ENCODE measurements at regions not wholly inside any gene's neighbourhood (a gene's known extent, or its start where the extent isn't known, plus 50 kb on each side); places are given as distances from the start of the nearest gene placed in this dataset.

DNA sequence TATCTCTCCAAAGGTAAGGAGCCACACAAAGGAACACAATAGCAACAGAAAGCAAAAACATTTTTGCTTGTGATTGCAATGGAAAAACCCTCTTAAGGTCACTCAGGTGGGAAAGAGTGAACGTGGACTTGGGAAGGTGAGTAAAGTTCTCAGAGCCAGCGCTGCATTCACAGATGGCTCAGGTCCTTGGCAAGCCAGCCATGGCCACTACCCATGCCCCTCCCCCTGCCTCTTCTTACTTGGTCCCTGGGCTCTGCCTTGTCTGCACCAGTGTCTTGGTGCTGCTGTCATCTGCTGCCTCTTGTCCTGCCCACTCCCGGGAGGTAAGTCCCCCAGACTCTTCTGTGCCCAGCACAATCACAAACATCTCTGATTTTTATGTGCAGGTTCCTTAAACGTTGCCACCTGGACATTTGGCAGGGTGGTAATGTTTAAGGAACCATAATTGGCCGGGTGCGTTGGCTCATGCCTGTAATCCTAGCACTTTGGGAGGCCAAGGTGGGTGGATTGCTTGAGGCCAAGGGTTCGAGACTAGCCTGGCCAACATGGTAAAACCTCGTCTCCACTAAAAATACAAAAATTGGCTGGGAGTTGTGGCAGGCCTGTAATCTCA is 74.6 kb downstream of the FEM1C start:
- Mint-ChIP-seq H3K27me3 (peaks cover 32% of the 10 kb centered on the region), H3K9me3 (no peaks in the 10 kb centered on the region), H3K36me3 (no peaks in the 10 kb centered on the region), H3K27ac (no peak overlapping the region), H3K4me3 (no peak overlapping the region), H3K4me1 (no peaks in the 10 kb centered on the region)
- POLR2A ChIA-PET, result no interaction called here
- no peak for ATAC-seq (ENCODE audit: low read depth)
- no peak for DNase-seq

DNA sequence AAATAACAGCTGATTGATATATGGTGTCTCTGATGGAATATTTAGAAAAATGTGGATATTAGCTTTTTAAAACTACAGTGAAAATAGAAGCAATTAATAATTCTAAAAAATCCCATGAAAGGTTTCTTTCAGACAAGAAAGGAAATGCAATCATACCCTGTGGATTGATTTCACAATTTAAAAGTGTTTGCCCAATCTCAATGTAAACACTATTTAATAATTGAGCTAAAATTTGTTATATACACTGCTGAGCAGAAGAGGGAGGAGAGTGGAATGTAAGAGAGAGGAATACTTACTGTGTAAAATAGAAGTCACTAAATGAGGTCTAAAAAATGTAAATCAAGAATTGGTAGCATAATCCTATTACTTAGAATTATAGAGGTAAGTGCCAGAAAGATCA is 76.9 kb downstream of the FEM1C start:
- POLR2A ChIA-PET, result no interaction called here
- H3K36me3 Mint-ChIP-seq, result no peaks in the 10 kb centered on the region
- no peaks in the 10 kb centered on the region for H3K9me3 Mint-ChIP-seq
- no peak overlapping the region for H3K27ac Mint-ChIP-seq
- ATAC-seq (ENCODE audit: low read depth) (no peak), DNase-seq (no peak)
- H3K4me1 Mint-ChIP-seq, result no peaks in the 10 kb centered on the region
- peaks cover 30% of the 10 kb centered on the region for H3K27me3 Mint-ChIP-seq
- H3K4me3 Mint-ChIP-seq, result no peak overlapping the region

DNA sequence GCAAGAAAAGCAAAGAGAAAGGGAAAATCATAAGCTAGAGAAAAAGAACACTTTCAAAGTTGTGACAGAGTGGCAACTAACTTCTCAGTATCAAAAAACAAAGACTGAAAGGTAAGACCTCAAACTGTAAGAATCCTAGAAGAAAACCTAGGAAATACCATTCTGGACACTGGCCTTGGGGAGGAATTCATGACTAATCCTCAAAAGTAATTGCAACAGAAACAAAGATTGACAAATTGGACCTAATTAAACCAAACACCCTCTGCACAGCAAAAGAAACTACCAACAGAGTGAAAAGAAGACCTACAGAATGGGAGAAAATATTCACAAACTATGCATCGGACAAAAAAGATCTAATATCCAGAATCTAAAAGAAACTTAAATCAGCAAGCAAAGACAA is 79.1 kb downstream of the FEM1C start:
- Mint-ChIP-seq H3K27ac (no peak overlapping the region), H3K36me3 (no peaks in the 10 kb centered on the region), H3K9me3 (no peaks in the 10 kb centered on the region), H3K27me3 (peaks cover 33% of the 10 kb centered on the region), H3K4me3 (no peak overlapping the region), H3K4me1 (peaks cover 1% of the 10 kb centered on the region)
- DNase-seq (no peak), ATAC-seq (ENCODE audit: low read depth) (no peak)
- POLR2A ChIA-PET, result no interaction called here

DNA sequence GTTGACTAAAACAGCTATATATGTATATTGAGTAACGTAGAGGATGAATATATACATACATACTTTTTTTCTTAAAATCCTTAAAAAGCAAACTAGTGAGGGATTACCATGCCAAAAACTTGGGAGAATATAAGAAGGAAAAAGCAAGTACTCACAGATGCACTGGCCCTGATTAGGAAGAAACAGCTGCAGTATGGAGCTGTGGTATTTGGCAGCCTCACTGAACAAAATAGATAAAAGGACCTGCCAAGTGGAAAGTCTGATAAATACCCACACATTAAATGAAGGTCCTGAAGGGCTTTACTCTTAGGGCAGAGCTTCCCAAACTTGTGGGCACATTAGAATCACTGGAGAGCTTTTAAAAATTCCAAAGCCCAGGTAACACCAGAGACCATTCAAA is 80.6 kb downstream of the FEM1C start:
- Mint-ChIP-seq H3K9me3 (no peaks in the 10 kb centered on the region), H3K4me1 (peaks cover 1% of the 10 kb centered on the region), H3K4me3 (no peak overlapping the region), H3K36me3 (no peaks in the 10 kb centered on the region), H3K27me3 (peaks cover 27% of the 10 kb centered on the region), H3K27ac (no peak overlapping the region)
- POLR2A ChIA-PET, result no interaction called here
- ATAC-seq (ENCODE audit: low read depth), result no peak
- no peak for DNase-seq

DNA sequence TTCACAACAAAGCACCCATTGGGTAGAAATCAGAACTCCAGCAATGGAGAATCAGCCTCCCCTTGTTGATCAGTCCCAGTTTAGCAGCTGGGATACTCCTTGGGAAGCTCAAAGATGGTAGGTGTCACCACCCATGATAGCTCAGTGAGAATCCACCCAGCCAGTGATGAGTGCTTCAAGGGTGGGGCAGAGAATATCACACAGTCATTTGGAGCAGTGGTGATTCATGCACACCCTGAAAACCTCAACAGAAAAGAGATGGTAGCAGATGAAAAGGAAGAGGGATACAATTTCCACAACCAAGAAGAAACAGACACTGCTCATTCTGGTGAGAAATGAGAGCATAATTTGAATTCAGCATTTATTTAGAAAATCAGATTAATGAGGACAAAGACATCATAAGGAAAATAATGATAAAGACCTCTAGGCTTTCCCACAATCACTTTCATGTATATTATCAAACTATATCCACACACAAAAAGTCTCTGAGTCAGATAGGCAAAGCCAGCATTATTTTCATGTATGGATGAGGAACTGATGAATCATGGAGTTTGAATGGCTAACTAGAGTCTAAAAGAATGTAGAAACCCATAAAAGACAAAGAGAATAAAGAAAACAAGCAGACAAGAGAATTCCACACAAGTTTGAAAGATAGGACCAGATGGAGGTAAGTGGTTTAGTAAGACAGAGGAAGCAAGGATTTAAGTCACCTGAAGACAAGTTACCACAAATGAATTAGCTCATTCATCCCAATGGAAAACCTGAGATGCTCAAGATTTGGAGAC is 82.9 kb downstream of the FEM1C start:
- DNase-seq (no peak), ATAC-seq (ENCODE audit: low read depth) (peak; percentile 42)
- POLR2A ChIA-PET, result no interaction called here
- Mint-ChIP-seq H3K27ac (no peak overlapping the region), H3K4me3 (no peak overlapping the region), H3K9me3 (no peaks in the 10 kb centered on the region), H3K27me3 (peaks cover 7% of the 10 kb centered on the region), H3K4me1 (peaks cover 1% of the 10 kb centered on the region), H3K36me3 (no peaks in the 10 kb centered on the region)

DNA sequence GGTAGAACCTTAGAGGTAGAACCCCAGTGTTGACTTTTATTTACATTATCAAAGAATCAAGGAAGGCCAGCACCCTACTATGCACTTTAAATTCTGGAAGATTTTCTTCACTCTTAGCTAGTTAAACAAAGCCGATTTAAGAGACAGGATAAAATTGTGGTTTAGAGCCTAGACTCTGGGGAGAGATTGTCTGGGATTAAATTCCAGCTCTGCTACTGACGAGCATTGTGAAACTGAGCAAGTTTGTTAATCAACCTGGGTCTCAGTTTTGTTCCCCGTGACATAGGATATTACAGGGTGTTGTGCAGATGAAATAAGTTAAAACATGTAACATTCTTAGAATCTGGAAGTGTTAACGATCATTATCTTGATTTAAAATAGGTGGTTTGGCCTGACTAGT is 83.5 kb downstream of the FEM1C start:
- POLR2A ChIA-PET, result no interaction called here
- no peak overlapping the region for H3K4me3 Mint-ChIP-seq
- H3K27ac Mint-ChIP-seq, result no peak overlapping the region
- peaks cover 1% of the 10 kb centered on the region for H3K4me1 Mint-ChIP-seq
- ATAC-seq (ENCODE audit: low read depth) (no peak), DNase-seq (no peak)
- peaks cover 7% of the 10 kb centered on the region for H3K27me3 Mint-ChIP-seq
- no peaks in the 10 kb centered on the region for H3K36me3 Mint-ChIP-seq
- no peaks in the 10 kb centered on the region for H3K9me3 Mint-ChIP-seq

DNA sequence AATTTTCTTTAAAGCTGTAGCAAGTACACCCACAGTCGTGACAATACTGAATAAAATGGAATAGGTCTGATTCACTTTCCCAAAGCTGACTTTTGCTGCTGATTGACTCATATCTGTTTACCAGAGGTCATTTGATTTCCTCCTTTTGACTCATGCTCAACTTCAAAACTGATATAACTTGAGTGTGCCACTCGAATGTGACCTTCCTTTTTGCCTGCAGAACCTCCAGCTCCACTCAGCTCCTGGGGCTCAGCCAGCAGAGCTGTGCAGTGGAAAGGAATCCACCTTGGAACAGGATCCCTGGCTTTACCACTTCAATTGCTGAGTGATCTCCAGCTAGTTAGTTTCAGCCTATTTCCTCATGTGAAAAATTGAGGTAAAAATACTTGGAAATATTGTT is 84.1 kb downstream of the FEM1C start:
- no peak for DNase-seq
- Mint-ChIP-seq H3K4me1 (peaks cover 1% of the 10 kb centered on the region), H3K4me3 (no peak overlapping the region), H3K27me3 (peaks cover 8% of the 10 kb centered on the region), H3K27ac (no peak overlapping the region), H3K9me3 (no peaks in the 10 kb centered on the region), H3K36me3 (no peaks in the 10 kb centered on the region)
- POLR2A ChIA-PET, result no interaction called here
- ATAC-seq (ENCODE audit: low read depth), result no peak

DNA sequence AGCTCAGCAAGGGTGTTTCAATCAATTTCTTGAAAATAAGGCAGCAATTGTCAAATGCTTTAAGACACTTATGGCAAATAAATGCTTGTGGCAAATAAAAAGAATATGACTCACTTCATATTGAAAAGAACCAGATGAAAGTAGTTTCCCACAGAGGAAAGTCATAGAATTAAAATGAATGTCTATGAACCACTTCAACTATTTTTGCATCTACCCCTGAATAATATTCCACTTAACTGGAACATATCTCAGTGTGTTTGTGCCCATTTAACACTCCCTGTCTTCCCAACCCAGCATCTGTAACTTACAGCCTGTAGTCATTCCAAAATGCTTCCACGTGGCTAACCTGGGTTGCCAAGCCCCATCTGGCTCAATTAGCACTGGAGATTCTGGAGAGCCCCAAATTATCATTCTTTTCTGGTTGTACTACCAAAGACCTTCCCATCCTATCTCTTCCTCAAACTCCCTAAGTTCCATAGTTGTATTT is 84.7 kb downstream of the FEM1C start:
- POLR2A ChIA-PET, result no interaction called here
- peaks cover 8% of the 10 kb centered on the region for H3K27me3 Mint-ChIP-seq

DNA sequence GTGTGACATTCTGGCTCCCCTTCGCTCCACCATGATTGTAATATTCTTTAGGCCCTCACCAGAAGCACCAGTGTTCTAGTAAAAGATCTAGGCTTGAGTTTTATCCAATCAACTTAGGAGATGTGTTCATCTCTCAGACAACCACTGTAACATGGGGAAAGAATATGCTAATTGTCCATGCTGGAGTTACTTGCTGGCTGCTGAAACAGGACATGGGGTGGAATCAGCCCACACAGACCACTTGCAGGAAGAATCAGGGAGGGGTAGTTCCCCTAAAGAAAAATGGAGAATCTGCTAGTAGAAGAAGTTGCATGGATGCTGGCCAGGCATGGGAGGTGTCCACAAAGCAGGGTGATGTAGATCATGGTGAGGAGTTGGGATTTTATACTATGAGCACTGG is 86.2 kb downstream of the FEM1C start:
- ATAC-seq (ENCODE audit: low read depth), result no peak
- Mint-ChIP-seq H3K4me3 (no peak overlapping the region), H3K9me3 (no peaks in the 10 kb centered on the region), H3K27me3 (peaks cover 8% of the 10 kb centered on the region), H3K4me1 (peaks cover 1% of the 10 kb centered on the region), H3K36me3 (no peaks in the 10 kb centered on the region), H3K27ac (no peak overlapping the region)
- POLR2A ChIA-PET, result no interaction called here
- DNase-seq, result no peak

More for the DNA sequence above, 84.7 kb downstream of the FEM1C start:
- Mint-ChIP-seq H3K36me3 (no peaks in the 10 kb centered on the region), H3K27ac (no peak overlapping the region), H3K9me3 (no peaks in the 10 kb centered on the region), H3K4me3 (no peak overlapping the region), H3K4me1 (peaks cover 1% of the 10 kb centered on the region)
- DNase-seq (no peak), ATAC-seq (ENCODE audit: low read depth) (no peak)

DNA sequence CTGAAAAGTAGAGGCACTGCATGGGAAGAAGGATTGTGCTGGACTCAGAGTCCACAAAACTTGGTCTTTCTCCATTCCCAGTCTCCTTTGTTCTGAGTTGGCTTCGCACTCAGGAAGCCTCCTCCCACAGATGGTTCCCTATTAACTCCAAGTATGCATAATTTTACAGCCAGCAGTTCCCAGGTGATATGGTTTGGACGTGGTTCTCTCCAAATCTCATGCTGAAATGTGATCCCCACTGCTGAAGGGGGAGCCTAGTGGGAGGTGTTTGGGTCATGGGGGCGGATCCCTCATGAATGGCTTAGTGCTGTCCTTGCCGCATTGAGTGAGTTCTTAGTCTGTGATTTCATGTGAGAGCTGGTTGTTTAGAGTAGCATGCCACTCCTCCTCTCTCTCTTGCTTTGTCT is 86.6 kb downstream of the FEM1C start:
- Mint-ChIP-seq H3K27me3 (peaks cover 8% of the 10 kb centered on the region), H3K27ac (no peak overlapping the region), H3K36me3 (no peaks in the 10 kb centered on the region), H3K9me3 (no peaks in the 10 kb centered on the region), H3K4me1 (peaks cover 1% of the 10 kb centered on the region), H3K4me3 (no peak overlapping the region)
- DNase-seq, result no peak
- no peak for ATAC-seq (ENCODE audit: low read depth)
- POLR2A ChIA-PET, result no interaction called here

DNA sequence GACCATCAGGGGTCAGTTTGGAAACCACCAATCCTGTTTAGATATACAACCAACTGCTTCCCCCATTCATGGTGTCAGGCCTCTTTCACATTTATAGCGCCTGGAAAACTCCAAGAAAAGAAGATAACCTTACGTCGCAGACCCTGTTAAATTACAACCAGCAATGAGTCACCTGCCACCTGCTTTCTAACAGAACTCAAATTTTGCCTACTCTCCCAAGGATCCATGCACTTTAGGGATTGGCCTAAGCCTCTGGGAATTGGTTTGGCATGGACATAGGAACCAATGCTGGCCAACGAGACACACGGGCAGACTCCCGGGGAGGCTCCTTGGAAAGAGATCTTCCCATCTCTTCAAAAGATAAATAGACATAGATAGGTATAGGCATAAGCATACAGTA is 87.0 kb downstream of the FEM1C start:
- DNase-seq (no peak), ATAC-seq (ENCODE audit: low read depth) (no peak)
- POLR2A ChIA-PET, result no interaction called here
- Mint-ChIP-seq H3K27me3 (peaks cover 8% of the 10 kb centered on the region), H3K4me1 (peaks cover 1% of the 10 kb centered on the region), H3K4me3 (no peak overlapping the region), H3K27ac (no peak overlapping the region), H3K36me3 (no peaks in the 10 kb centered on the region), H3K9me3 (no peaks in the 10 kb centered on the region)

DNA sequence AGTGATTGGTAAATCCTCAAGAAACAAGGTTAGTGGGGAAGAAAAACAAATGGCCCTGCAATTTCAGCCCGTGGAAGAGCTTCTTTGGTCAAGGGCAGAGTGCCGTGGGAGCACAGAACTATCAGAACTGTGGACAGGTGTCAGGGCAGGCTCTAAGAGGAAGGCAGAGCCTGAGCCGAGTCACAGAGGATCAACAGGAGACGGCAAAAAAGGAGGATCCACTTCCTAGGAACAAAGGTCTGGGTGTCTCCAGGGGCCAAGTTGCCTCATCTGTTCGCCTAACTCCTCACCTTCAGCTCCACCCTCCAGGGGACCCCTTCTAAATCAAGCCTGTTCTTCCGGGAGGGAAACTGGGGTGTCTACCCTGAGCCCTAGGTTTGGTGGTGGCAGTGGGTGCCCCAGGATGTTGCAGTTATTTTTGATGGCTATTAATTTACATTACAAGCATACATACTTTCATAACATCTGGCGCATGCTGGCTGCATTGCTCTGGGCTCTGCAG is 88.0 kb downstream of the FEM1C start:
- POLR2A ChIA-PET, result no interaction called here
- no peak overlapping the region for H3K4me3 Mint-ChIP-seq
- no peaks in the 10 kb centered on the region for H3K36me3 Mint-ChIP-seq
- peaks cover 5% of the 10 kb centered on the region for H3K27me3 Mint-ChIP-seq
- H3K4me1 Mint-ChIP-seq, result peaks cover 1% of the 10 kb centered on the region
- DNase-seq (no peak), ATAC-seq (ENCODE audit: low read depth) (no peak)
- no peaks in the 10 kb centered on the region for H3K9me3 Mint-ChIP-seq
- H3K27ac Mint-ChIP-seq, result no peak overlapping the region

DNA sequence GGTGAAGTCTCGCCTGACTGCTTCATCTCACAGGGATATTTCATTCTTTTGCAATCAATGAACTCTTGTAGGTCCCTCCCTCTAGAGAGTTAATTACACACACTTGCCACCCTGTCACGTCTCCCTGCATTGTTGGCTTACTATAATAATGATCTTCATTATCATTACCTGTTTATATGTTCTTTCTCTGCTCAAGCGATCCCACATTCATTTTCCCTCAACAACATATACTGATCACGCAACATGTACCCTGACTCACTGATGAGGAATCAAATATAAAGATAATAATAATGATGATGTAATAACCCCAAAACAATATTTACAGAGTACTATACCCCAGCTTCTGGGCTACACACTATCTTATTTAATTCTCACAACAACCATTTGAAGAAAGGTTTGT is 88.5 kb downstream of the FEM1C start:
- Mint-ChIP-seq H3K36me3 (no peaks in the 10 kb centered on the region), H3K4me1 (no peaks in the 10 kb centered on the region), H3K27me3 (peaks cover 5% of the 10 kb centered on the region), H3K9me3 (no peaks in the 10 kb centered on the region), H3K4me3 (no peak overlapping the region), H3K27ac (no peak overlapping the region)
- ATAC-seq (ENCODE audit: low read depth), result no peak
- POLR2A ChIA-PET, result no interaction called here
- no peak for DNase-seq

DNA sequence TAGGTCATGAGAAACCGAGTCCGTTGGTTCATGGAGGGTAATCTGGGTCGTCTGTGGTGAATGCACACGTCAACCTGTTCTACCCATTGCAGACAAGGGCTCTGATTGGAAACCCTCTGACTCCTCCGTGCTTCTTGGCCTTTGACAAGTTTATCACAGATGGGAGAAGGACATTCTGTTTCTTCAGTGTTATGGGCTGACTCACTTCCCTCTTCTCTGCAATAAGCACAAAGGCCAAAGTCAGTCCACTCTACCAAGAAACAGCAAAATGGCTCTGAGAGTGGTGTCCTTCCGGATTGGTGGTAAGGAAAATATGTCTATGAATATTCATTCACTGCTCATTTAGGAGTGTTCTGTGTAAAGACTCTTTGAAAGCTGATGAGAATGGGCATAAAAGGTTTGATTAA is 89.3 kb downstream of the FEM1C start:
- Mint-ChIP-seq H3K9me3 (no peaks in the 10 kb centered on the region), H3K4me3 (no peak overlapping the region), H3K4me1 (no peaks in the 10 kb centered on the region), H3K27me3 (peaks cover 5% of the 10 kb centered on the region), H3K27ac (no peak overlapping the region), H3K36me3 (no peaks in the 10 kb centered on the region)
- POLR2A ChIA-PET, result no interaction called here
- DNase-seq, result no peak
- no peak for ATAC-seq (ENCODE audit: low read depth)

Data from activated naive CD8-positive, alpha-beta T cell treated with anti-CD3 and anti-CD28 coated beads, Interleukin-2, amount 10 ng/mL, durations not matched to agents 7 days and 5 days (primary cell).